GM21723 (cell line): ENCODE measurements at regions not wholly inside any gene's neighbourhood (a gene's known extent, or its start where the extent isn't known, plus 50 kb on each side); places are given as distances from the start of the nearest gene placed in this dataset.

ENCODE experiments used
- ATAC-seq: cut with Tn5 transposase; IDR thresholded peaks from one replicate; pipeline ENCODE4 v1.9.1; 2021; ENCODE audit warnings: mild to moderate bottlenecking, moderate library complexity; ENCODE audit not compliant: unreplicated experiment

DNA sequence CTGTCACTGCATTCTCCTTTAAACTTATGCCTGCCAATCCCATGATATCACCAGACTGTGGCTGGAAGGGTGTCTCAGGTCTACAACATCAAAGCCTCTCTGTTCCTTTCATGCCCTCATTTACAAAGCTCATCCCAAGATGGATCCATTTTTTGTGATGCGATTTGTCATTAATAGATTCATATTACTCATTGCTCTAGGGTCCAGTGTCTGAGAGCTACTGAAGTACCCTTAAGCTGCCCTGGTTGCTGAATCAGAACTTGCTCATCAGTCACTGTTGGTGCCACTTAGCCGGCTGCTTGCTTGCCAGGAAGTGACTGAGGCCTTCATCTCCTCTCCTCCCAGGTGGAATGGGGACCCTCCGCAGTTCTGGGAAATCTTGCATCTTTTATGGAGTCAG lies 395.5 kb upstream of the BOD1L1 start:
- ATAC-seq, result no peak

DNA sequence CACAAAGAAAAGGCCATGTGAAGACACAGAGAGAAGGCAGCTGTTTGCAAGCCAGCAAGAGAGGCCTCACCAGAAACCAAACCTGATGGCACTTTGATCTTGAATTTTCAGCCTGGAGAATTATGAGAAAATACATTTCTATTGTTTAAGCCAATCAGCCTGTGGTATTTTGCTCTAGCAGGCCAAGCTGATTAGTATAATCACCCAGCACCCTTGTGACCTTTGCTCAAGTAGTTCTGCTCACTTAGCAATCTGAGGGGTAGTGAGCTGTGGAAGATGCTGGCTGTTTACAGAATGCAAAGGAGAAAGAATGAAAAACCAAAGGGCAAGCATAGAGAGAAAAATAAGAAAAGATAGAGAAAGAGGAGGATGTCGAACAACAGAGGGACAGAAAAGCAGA lies 396.4 kb upstream of the BOD1L1 start:
- no peak for ATAC-seq

DNA sequence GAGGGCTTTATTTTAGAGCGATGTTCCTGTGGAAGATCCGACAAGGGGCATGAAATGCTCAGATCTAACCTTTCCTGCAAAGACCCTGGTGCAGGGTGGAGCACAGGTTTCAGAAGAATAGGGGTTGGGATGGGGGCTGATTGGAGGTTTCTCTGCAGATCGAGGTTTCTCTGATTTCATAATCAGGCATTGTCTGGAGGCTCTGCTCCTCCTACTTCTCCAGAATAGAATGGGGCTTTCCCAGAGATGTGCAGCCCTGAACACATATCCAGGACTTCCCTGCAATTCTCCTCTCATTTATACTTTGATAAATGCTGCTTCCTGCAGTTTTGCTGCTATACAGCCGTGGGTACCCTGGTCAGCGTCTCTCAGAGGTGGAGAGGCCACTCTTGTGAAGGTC lies 397.6 kb upstream of the BOD1L1 start:
- ATAC-seq, result no peak

DNA sequence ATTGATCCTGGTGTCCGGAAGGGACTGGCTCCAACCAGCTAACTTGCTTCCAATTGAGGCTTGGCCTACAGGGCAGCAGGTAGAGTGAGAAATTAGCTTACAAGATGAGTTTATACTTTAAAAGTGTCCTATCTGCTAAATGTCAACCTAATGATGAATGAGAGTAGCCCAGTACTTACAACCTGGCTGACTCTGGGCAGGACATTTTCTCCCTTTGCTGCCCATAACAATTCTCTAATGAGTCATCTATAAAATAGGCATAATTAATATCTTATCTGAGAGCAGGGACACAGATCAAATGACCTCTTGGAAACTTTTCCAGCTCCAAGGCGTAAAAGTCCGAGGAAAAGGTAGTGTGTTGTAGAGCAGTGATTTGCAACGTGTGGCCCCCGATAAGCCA lies 398.4 kb upstream of the BOD1L1 start:
- ATAC-seq, result no peak

DNA sequence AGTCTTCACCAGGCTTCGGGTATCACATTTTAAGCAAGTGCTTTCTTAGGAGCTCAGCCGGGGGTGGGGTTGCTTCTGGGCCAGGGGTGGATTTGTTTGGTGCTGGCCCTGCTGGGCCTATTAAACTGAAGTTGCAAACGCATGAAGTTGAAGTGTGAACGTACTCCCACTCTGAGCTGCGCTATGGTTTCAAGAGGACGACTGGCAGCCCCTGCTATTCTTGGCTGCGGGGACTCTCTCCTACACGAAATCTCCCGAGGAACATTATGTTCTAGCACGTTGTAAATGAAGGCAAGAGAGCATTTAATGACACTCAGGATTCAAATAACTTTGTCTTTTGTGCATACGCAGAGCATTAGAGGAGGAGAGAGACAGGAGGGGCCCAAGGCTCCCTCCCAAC lies 401.3 kb upstream of the BOD1L1 start:
- ATAC-seq, result no peak

DNA sequence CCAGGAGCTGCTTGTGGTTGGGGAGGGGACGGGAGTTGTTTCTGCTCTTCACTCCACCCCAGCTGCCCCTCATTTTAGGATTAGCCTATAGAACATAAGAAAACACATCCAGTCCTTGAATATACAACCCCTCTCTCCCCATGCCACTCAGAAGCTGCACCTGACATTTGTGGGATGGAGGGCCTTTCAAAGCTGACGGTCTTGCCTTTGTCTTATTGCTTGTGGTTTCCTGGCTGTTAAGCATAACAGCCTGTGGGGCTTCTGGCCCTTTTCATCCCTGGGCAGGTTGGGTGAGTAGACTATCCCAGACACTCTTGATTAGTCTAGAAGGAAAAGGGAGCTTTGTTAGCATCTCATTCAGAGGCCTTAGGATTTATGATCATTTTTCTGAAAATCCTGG lies 407.6 kb upstream of the BOD1L1 start:
- ATAC-seq, result no peak

DNA sequence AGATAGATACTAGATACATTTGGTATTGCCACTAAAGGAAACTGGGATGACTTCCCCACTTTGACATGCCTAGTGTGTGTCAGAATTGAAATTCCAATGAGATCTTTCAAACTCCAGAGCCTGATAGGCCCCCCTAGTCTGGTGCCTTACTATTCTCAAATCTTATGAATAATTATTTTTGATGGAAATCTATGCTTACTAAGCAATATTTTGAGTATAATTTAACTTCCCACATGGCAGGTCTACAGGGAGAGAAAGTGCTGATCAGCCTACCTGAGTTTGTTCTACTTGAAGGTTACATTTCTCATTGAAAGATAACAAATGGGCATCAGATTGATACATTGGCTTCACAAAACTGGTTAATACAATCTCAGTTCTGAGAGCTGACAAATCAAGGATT lies 415.7 kb upstream of the BOD1L1 start:
- no peak for ATAC-seq

DNA sequence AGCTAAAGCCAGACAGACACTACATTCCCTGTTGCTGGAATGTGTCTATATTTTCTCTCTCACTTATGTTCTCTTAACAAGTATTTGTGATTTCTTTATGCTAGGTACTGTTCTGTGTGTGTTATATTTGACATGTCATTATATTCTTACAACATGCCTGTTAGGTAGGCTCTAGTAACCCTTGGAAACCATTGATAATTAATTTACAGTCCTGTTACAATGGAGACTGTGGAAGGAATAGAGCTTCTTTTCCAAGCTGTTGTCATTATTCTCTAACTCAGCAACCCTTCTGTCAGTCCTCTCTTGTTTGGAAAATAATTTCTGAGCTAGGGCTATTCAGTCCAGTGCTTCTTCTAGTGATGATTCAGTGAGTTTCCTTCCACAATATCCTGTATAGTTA lies 419.1 kb upstream of the BOD1L1 start:
- ATAC-seq, result no peak

DNA sequence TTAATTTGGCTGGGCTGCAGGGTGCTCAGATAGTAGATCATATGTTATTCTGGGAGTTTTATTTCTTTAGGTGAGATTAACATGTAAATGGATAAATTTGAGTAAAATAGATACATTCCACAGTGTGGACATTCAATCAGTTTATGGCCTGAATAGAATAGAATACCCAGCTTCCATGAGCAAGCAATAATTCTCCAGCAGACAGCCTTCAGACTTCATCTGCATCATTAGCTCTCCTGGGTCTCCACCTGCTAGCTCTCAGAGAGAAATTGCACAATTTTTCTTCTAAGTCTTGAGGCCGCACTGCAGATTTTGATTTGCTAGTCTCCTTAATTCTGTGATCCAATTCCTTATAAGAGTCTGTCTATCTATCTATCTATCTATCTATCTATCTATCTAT lies 420.3 kb upstream of the BOD1L1 start:
- ATAC-seq, result no peak

DNA sequence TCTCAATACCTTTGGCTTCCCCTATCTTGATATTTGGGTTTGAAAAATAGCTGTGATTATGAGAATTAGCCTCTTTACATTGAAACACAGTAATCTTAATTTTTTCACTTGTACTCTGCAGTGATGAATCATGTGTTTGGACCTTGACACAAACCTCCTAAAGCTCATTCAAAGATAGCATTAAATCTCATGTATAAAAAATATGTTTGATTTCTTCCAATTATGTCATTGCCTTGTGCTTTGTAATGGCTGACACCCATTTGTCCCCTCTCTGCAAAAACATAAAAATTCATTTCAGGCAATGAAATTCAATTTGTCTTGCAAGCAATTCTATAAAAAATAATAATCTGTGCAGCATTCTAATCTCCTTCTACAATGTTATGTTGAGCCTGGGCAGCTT lies 422.4 kb upstream of the BOD1L1 start:
- ATAC-seq, result no peak

DNA sequence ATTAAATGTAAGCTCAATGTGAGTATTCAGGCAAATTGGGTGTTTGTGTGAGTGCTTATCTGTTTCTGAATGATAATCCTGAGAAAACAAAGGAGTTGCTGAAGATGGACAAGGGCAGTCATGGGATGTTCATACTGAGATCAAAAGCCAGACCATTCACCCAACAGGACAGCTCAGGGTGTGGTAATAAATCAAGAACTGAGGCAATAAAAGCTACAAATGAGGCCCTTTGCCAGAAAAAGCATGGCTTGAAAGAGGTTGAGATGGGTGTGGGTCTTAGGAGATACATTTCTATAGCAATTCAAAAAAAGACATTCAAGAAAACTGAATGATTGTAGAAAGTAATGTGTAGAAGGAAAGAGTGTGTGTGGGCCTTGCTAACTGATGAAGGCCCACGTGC lies 425.8 kb upstream of the BOD1L1 start:
- no peak for ATAC-seq

DNA sequence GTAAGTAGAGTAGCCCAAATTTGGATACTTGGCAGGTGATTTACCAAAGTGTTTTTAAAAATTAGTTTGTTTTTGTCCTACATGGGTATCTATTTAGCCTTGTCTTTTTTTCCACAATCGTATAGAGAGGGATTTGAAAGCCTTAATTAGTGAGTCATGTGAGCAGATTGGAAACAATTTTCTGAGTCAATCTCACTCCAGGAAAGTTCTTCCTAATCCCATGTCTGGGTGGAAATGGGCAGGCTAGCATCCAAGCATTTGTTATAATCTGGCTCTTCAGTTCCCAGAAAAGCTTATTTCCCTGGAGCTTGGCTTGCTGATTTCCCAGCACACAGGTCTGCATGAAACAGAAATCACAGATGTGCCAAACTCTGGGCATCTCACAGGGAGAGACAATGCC lies 426.9 kb upstream of the BOD1L1 start:
- ATAC-seq, result no peak

DNA sequence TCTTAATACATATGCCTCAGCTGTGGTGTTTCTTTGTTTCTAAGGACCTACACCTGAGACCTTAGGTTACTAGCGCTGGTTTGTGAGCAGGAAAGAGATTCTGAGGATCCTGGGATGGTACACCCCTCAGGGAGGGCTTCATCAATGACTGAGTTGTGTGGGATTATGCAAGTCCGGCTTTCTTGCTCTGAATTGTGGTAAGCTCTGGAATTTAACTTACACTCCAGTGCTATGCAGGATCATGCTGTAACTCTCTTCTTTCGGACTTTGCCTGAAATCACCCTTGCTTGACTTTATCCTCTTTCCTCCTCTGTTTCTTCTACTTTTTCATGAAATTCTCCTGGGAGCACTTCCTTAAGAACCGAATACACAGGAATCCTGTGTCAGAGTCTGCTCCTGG lies 431.5 kb upstream of the BOD1L1 start:
- no peak for ATAC-seq

DNA sequence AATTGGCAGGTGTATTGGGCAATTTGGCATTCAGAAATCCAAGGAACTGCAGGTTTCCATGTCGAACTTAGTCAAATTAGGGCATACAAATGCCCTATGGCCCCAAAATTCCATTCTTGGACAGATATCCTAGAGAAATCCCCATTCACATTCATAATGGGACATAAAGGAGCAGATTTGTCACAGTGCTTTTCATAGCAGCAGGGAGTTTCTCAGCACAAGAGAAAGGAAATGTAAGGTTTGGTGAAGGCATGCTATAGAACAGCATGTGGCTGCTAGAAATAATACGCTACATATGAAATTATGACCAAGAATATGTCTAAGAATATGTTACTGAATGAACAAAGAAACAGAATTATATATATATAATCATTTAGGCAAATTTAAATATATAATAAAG lies 437.5 kb upstream of the BOD1L1 start:
- no peak for ATAC-seq

DNA sequence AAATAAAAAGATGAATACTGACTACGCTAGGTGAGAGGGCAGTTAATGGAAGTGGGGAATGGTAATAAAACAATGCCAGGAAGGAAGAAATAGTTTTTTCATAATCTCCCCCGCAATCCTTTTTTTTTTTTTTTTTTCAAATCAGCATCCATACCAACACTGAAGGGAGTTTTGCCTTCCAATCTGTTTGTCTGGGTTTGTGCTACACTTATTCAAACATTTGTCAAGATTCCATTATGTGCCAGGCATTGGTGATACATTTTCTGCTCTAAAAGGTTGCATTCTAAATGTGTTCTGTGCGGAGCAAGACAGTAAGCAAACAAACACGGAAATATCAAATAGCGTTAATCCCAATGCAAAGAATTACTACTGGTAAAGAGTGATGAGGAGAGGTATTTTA lies 437.9 kb upstream of the BOD1L1 start:
- no peak for ATAC-seq

DNA sequence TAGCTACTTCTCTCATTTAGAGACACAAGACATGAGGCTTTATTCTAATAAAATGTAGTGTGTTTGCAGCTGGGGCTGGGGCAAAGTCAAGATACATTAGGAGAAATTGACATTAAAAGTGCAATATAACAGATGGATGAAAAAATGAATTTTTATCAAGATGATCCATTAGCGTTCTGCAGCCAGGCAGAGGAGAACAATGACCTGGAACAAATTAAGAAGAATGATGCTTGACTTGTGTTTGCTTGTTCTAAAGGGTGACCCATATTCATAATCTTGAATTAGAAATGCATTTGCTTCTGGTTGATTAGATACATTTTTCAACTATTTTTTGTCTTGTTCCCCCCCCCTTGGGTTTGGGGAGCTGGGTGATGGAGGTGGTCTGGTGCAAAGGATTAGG lies 439.5 kb upstream of the BOD1L1 start:
- ATAC-seq, result no peak

DNA sequence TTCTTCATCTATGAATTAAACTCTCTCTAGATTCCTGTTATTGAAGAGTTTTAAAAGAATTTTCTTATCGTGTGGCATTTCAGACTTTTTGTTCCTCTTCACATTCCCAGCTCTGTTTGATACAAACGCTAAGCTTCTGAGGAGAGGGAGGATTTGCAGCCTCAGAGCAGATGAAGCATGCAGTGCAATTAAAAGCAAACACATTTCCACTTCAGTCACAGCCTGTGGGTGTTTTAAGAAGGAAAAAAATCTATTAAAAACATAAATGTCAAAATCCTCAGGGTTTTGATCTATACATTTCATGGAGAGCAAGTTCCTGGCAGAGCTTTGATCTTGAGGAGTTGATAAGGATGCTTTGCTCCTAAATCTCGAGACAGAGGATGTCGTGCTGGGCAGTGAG lies 442.4 kb upstream of the BOD1L1 start:
- ATAC-seq, result no peak

DNA sequence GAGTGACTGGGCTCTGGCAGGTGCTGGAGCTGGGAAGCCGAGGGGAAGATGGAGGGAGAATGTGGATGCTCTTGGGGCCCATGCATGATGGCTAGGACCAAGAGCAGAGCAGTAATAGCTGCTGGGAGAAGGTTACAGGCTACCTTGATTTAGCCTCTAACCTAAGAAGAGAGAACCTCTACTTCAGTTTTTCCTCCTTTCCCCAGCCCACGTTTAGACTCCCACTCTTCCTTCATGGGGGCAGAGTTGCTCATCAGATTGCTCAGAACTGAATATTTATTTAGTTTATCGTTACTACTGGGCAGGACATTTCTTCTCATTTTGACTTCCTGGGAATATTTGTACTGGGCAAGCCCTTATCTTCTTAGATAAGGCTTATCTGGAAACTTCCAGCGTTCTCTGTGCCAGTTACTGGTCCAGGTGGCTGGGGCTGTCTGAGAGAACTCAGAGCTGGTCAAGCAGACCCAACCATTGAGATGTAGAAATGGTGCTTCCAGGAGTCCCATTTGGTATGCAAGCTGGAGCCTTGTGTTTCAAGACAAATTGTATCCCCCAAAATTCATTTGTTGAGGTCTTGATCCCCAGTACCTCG lies 442.9 kb upstream of the BOD1L1 start:
- no peak for ATAC-seq

DNA sequence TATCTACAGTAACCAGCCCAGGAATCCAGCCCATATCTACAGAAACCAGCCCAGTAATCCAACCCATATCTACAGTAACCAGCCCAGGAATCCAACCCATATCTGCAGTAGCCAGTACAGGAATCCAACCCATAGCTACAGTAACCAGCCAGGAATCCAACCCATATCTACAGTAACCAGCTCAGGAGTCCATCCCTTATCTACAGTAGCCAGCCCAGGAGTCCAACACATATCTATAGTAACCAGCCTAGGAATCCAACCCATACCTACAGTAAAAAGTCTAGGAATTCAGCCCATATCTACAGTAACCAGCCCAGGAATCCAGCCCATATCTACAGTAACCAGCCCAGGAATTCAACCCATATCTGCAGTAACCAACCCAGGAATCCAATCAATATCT lies 445.0 kb upstream of the BOD1L1 start:
- no peak for ATAC-seq

DNA sequence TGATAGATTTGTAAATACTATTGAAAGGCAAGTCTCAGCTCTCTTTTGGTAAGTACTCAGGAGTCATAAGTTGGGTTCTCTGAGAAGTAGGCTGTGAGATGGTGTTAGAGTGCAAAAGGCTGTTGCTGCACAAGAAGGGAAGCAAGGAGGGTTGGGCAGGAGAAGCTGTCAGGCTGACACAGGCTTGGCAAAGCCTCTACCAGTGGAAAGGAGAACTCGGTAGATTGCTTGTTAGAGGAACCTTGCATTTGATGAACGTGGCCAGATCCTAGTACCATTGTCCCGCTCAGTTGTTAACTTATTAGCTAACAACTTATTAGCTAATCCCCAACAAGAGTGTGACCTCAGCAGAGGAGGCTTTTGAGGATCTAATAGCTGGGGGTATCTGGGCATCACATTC lies 449.3 kb upstream of the BOD1L1 start:
- ATAC-seq, result no peak

DNA sequence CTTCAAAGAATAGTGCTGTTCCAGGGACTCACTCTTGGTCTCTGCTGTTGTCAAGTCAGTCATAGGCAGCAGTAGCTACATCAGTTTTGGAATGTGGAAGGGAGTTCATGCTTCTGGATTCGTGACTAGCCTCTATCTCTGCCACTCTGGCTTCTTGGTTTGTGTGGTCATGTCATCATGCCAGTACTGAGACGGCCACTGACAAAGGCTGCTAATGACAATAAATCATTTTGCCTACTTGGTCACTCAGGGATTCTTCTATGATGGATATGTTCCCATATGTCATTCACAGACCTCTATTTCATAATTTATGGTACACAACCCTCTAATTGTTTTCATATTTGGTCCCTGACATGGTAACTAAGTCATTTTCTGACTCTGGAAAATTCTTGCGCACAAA lies 450.8 kb upstream of the BOD1L1 start:
- ATAC-seq, result no peak

DNA sequence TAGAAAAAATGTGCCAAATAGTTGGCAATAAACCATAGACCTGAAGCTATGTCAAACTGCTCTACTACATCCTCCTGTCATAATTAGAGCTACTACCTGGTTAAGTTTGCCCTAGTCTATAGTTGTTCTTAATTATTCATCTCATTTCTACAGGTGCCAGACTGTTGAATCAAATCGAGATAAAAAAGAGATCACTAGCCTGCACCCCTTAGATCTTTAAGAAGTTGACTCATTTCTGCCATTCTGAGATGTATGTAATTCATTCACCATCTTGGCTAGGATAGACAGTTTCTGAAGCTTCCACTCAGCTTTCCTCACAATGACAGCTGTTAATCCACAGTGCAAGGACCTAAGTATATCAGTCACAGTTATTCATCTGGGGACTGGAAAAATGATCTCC lies 452.1 kb upstream of the BOD1L1 start:
- no peak for ATAC-seq

DNA sequence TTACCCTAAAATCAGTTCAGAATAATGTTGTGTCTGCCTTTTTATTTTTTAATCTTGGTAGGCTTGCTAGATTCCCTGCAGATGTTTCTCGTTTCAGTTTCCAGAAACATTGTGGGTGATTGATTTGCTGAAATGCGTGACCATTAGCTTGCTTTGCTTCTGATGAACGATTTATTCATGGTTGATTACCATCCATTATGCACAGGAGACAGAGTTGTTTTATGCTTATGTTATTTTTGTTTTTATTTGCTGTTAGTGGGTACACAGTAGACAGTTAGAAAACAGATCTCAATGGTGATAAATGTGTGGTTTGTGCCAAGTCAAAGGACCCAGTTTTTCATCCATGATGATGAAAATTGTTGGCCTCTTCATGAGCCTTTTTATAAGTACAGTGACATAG lies 455.6 kb upstream of the BOD1L1 start:
- ATAC-seq, result no peak

DNA sequence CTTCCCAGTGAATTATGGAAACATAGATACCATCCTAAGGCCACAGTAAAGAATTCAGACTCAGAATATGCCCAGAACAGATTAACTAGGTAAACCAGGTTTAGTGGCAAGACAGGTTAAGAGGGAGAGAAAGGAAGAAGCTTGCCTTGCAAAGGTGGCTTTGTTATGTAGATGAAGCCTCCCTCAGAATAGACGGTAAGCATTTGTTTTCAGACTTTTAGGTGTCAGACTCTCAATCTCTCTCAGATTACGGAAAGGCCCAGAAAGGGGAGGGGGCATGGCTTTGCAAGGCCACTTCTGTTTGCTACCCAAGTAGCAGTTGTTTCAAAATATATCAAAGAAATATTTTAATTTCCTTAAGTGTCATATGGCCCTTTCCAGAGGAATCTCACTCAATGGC lies 457.1 kb upstream of the BOD1L1 start:
- ATAC-seq, result no peak
